NB4 (cell line): ENCODE measurements at regions not wholly inside any gene's neighbourhood (a gene's known extent, or its start where the extent isn't known, plus 50 kb on each side); places are given as distances from the start of the nearest gene placed in this dataset.

Source experiments
- DNase-seq: peaks from one replicate; pipeline ENCODE4 v3.0.0; 2010; ENCODE audit warnings: low read depth
- H3K4me3 ChIP-seq: one replicate; pipeline ENCODE4 v1.5.1; 2011; ENCODE audit warnings: mild to moderate bottlenecking, low read depth, low read length, moderate library complexity
- CTCF ChIP-seq: IDR thresholded peaks from one replicate; pipeline ENCODE4 v1.5.1; 2012; ENCODE audit warnings: low read depth, low read length
- MAX ChIP-seq: IDR thresholded peaks from 2 replicates; pipeline ENCODE4 v1.6.1; 2011; ENCODE audit warnings: low read depth, low read length
- MYC ChIP-seq: IDR thresholded peaks from 2 replicates; pipeline ENCODE4 v1.6.1; 2011; ENCODE audit warnings: low read depth, low read length
- POLR2A ChIP-seq: IDR thresholded peaks from 2 replicates; pipeline ENCODE4 v1.6.1; 2011; ENCODE audit warnings: mild to moderate bottlenecking; ENCODE audit not compliant: insufficient read length; ENCODE audit errors: extremely low read depth

DNA sequence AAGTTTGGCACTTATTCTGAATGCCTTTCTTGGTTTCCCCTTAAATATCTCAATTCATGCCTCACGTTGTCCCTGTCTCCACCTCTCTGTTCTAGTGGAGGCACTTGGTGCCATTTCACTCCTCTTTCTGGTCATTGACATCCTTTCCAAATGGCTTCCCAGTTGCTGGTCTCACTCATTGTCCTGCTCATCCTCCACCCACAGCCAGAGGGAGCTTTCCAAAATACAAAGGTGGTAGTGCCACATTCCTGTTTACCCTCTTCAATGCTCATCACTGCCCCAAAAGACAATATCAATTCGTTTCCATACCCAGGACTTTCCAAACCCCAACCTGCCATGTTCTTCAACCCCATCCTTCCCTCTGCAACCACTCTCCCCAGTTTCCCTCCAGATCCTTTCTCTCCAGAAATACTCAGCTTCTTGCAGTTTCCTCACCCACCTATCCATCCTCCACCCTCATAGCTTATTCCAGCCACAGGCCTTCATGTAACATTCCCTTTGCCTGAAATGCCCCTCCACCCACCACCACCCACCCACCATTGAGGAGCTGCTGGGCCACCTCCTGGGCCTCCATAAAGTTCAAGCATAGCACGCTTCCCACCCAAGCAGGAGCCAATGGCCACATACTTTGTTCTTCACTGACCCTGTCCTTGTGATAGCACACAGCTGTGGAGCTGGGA lies 63.1 kb upstream of the ADRB1 start:
- no peak for DNase-seq
- TF ChIP-seq MAX: no peak
- TF ChIP-seq CTCF: peak; percentile 19
- no peak overlapping the region for H3K4me3 ChIP-seq

GRCh38 chr10:113982296-113982695 lies 61.4 kb upstream of the ADRB1 start:
- H3K4me3 ChIP-seq: no peak overlapping the region
- DNase-seq: no peak
- no peak for TF ChIP-seq POLR2A
- no peak for TF ChIP-seq MAX
- TF ChIP-seq MYC: no peak
- no peak for TF ChIP-seq CTCF

GRCh38 chr10:113982769-113983168 lies 60.9 kb upstream of the ADRB1 start:
- TF ChIP-seq POLR2A: no peak
- no peak for TF ChIP-seq MYC
- TF ChIP-seq MAX: no peak
- no peak for TF ChIP-seq CTCF
- DNase-seq: peak; percentile 58
- H3K4me3 ChIP-seq: no peak overlapping the region

- TF ChIP-seq CTCF (no peak), POLR2A (no peak), MAX (no peak), MYC (no peak)
- DNase-seq: no peak
- H3K4me3 ChIP-seq: no peak overlapping the region
Measured at GRCh38 chr10:113983552-113983951, 60.1 kb upstream of the ADRB1 start.

- TF ChIP-seq POLR2A (no peak), MYC (no peak), MAX (no peak), CTCF (no peak)
- DNase-seq: no peak
- H3K4me3 ChIP-seq: no peak overlapping the region
Measured at GRCh38 chr10:113985297-113985844, 58.3 kb upstream of the ADRB1 start.

DNA sequence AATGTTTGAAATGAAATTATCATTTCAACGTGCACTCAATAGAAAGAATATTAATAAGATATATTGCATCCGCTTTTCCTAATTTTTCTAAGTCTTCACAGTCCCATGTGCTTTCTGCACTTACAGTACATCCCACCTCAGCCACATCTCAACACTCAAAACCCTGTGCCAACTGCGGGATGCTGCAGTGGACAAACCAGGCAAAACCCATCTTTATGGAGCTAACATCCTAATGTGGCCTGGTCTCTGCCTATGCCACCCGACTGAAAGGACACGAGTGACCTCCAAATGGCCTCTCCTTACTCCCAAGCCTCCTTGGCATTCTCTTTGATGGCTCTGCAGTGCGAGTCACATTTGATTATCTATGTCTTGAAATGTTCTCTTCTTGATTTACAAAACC lies 57.4 kb upstream of the ADRB1 start:
- no peak overlapping the region for H3K4me3 ChIP-seq
- TF ChIP-seq MAX: no peak
- DNase-seq: no peak
